ENCODE measurements at regions not wholly inside any gene's neighbourhood (a gene's known extent, or its start where the extent isn't known, plus 50 kb on each side); places are given as distances from the start of the nearest gene placed in this dataset.

GRCh38 chr5:143534761-143535154 lies 131.3 kb upstream of the NR3C1 start:
- TF ChIP-seq CTCF (IDR thresholded peaks at IDR 0.05): no peak
- TF ChIP-seq POLR2A (IDR thresholded peaks at IDR 0.05): no peak

Measured in sigmoid colon (tissue), 3 donors.